Mesodermal cell (in vitro differentiated cells): ENCODE measurements at regions not wholly inside any gene's neighbourhood (a gene's known extent, or its start where the extent isn't known, plus 50 kb on each side); places are given as distances from the start of the nearest gene placed in this dataset.

Experiments
- H3K27ac ChIP-seq: 2 replicates; pipeline ENCODE4 v1.7.0; 2013; ENCODE audit warnings: mild to moderate bottlenecking, low read depth, low read length, moderate library complexity; ENCODE audit not compliant: severe bottlenecking
- H3K36me3 ChIP-seq: 2 replicates; pipeline ENCODE4 v1.7.1; 2013; ENCODE audit warnings: mild to moderate bottlenecking, low read length, moderate library complexity; ENCODE audit not compliant: control insufficient read depth, insufficient read depth
- H3K4me1 ChIP-seq: one replicate; pipeline ENCODE4 v1.7.1; 2013; ENCODE audit warnings: mild to moderate bottlenecking, low read length; ENCODE audit not compliant: insufficient read depth, control insufficient read depth, poor library complexity, severe bottlenecking
- H3K4me3 ChIP-seq: 2 replicates; pipeline ENCODE4 v1.7.0; 2013; ENCODE audit warnings: low read length, control low read depth, mild to moderate bottlenecking; ENCODE audit not compliant: insufficient read depth, poor library complexity, severe bottlenecking; ENCODE audit errors: extremely low read depth
- H3K9me3 ChIP-seq: 2 replicates; pipeline ENCODE4 v1.7.1; 2013; ENCODE audit warnings: mild to moderate bottlenecking, low read length, moderate library complexity; ENCODE audit not compliant: control insufficient read depth
- WGBS, 2 experiments: methylation state at CpG; one replicate each; pipeline ENCODE4 v1.1.5; 2013; ENCODE audit warnings: missing lambda C conversion rate in 2 of 2; ENCODE audit not compliant: insufficient coverage in 2 of 2; 5-methylcytosine and 5-hydroxymethylcytosine counted together

GRCh38 chrX:125089761-125090445 lies 229.8 kb upstream of the TEX13C start:
- WGBS, 2 experiments, result no CpG with 5 or more reads among the region's 7 CpGs

GRCh38 chrX:125093852-125094251 lies 225.8 kb upstream of the TEX13C start:
- no peaks in the 10 kb centered on the region for H3K4me1 ChIP-seq
- 57 to 100% methylated on average over 1 of the region's 3 CpGs for WGBS, 2 experiments
- no peaks in the 10 kb centered on the region for H3K36me3 ChIP-seq
- no peak overlapping the region for H3K27ac ChIP-seq
- no peak overlapping the region for H3K4me3 ChIP-seq
- H3K9me3 ChIP-seq, result no peaks in the 10 kb centered on the region

More at GRCh38 chrX:125089761-125090445, 229.8 kb upstream of the TEX13C start:
- Histone ChIP-seq H3K4me1 (no peaks in the 10 kb centered on the region), H3K36me3 (no peaks in the 10 kb centered on the region), H3K27ac (no peak overlapping the region), H3K4me3 (no peak overlapping the region), H3K9me3 (no peaks in the 10 kb centered on the region)

DNA sequence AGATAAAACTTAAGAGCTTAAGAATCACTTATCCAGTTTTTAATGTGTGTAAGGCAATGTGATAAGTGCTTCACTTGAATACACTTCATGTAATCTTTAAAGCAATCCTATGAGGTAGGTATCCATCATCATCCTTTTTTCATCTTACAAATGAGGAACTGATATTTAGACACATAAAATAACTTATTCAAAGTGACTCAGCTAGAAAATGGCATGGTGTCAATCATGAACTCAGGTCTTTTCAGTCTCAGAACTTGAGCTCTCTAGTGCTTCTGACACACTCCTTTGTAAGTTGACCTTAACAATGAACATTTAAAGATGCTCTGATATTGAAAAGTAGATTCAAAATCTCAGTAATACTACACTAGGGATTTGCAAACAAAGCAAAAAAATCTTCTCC lies 224.8 kb upstream of the TEX13C start:
- H3K36me3 ChIP-seq, result no peaks in the 10 kb centered on the region
- H3K4me3 ChIP-seq, result no peak overlapping the region
- no peak overlapping the region for H3K27ac ChIP-seq
- no peaks in the 10 kb centered on the region for H3K4me1 ChIP-seq
- no peaks in the 10 kb centered on the region for H3K9me3 ChIP-seq

- no peak overlapping the region for H3K4me3 ChIP-seq
These were observed 223.2 kb upstream of the TEX13C start for GRCh38 chrX:125096469-125096868.

GRCh38 chrX:125096870-125097269 lies 222.8 kb upstream of the TEX13C start:
- H3K36me3 ChIP-seq, result no peaks in the 10 kb centered on the region
- no peaks in the 10 kb centered on the region for H3K4me1 ChIP-seq
- no CpG with 5 or more reads among the region's 1 CpG for whole genome bisulfite sequencing, 2 experiments
- no peak overlapping the region for H3K27ac ChIP-seq
- no peak overlapping the region for H3K4me3 ChIP-seq
- no peaks in the 10 kb centered on the region for H3K9me3 ChIP-seq

More at GRCh38 chrX:125096469-125096868, 223.2 kb upstream of the TEX13C start:
- H3K9me3 ChIP-seq, result no peaks in the 10 kb centered on the region
- no peak overlapping the region for H3K27ac ChIP-seq
- H3K4me1 ChIP-seq, result no peaks in the 10 kb centered on the region
- no CpG with 5 or more reads among the region's 2 CpGs for WGBS, 2 experiments
- H3K36me3 ChIP-seq, result no peaks in the 10 kb centered on the region

GRCh38 chrX:125101971-125102755 lies 217.5 kb upstream of the TEX13C start:
- no peak overlapping the region for H3K27ac ChIP-seq
- no peaks in the 10 kb centered on the region for H3K4me1 ChIP-seq
- no CpG with 5 or more reads among the region's 1 CpG for WGBS, 2 experiments
- no peaks in the 10 kb centered on the region for H3K36me3 ChIP-seq
- no peak overlapping the region for H3K4me3 ChIP-seq
- H3K9me3 ChIP-seq, result no peaks in the 10 kb centered on the region

GRCh38 chrX:125103693-125104092 lies 216.0 kb upstream of the TEX13C start:
- no peaks in the 10 kb centered on the region for H3K9me3 ChIP-seq
- no peaks in the 10 kb centered on the region for H3K36me3 ChIP-seq
- no peaks in the 10 kb centered on the region for H3K4me1 ChIP-seq
- H3K4me3 ChIP-seq, result no peak overlapping the region
- WGBS, 2 experiments, result no CpG with 5 or more reads among the region's 11 CpGs
- no peak overlapping the region for H3K27ac ChIP-seq

GRCh38 chrX:125108921-125109320 lies 210.8 kb upstream of the TEX13C start:
- 60% methylated on average over 1 of the region's 3 CpGs; no CpG with 5 or more reads in 1 of the 2 experiments for WGBS, 2 experiments
- H3K9me3 ChIP-seq, result no peaks in the 10 kb centered on the region
- no peak overlapping the region for H3K4me3 ChIP-seq
- no peaks in the 10 kb centered on the region for H3K36me3 ChIP-seq
- no peak overlapping the region for H3K27ac ChIP-seq
- H3K4me1 ChIP-seq, result no peaks in the 10 kb centered on the region

- H3K9me3 ChIP-seq, result no peaks in the 10 kb centered on the region
- H3K36me3 ChIP-seq, result no peaks in the 10 kb centered on the region
- H3K27ac ChIP-seq, result no peak overlapping the region
- no peak overlapping the region for H3K4me3 ChIP-seq
- H3K4me1 ChIP-seq, result no peaks in the 10 kb centered on the region
These were observed 188.5 kb upstream of the TEX13C start for GRCh38 chrX:125131164-125131563.

GRCh38 chrX:125132274-125132673 lies 187.4 kb upstream of the TEX13C start:
- no CpG with 5 or more reads among the region's 2 CpGs for WGBS, 2 experiments
- no peaks in the 10 kb centered on the region for H3K9me3 ChIP-seq
- no peaks in the 10 kb centered on the region for H3K4me1 ChIP-seq
- no peak overlapping the region for H3K4me3 ChIP-seq
- no peaks in the 10 kb centered on the region for H3K36me3 ChIP-seq
- no peak overlapping the region for H3K27ac ChIP-seq

DNA sequence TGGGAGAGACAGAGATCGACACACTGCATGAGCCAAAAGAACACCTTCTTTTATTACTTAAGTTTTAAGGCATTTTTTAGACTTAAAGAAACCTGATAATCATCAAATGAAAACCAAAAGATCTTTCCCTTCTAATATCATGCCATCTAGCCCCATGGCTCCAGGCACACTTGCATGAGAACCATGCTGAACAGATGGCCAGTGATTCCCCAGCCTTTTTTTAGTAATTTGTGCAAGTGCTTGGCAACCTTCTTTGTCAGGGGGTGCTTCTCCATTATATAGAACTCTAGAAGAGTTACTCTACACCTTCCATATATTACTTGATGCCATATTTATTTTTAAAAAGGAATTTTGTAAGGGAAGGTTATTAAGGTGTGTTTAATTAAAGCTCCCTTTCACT lies 182.2 kb upstream of the TEX13C start:
- Histone ChIP-seq H3K9me3 (no peaks in the 10 kb centered on the region), H3K36me3 (no peaks in the 10 kb centered on the region), H3K27ac (no peak overlapping the region), H3K4me3 (no peak overlapping the region), H3K4me1 (no peaks in the 10 kb centered on the region)
- WGBS, 2 experiments, result no CpG with 5 or more reads among the region's 1 CpG
